ENCODE measurements at regions not wholly inside any gene's neighbourhood (a gene's known extent, or its start where the extent isn't known, plus 50 kb on each side); places are given as distances from the start of the nearest gene placed in this dataset.
"Not testable (repeated sequence)": the region's sequence is repeated elsewhere in the genome, so short reads cannot be mapped to it uniquely, and the experiment has no call there.

GRCh38 chr1:96568639-96569038, 152.9 kb upstream of the PTBP2 start:
- Histone ChIP-seq H3K27ac (no peak overlapping the region), H3K4me1 (replicated peaks in 1 of 2) (peaks cover 3 to 10% of the 10 kb centered on the region in 2 donors), H3K4me3 (no peak overlapping the region)
- in situ Hi-C loops (cut with MboI; ENCODE audit: low pct_unique_long_range_greater_than_20kb in 2 of 9, low sequenced_read_pairs in 9 of 9, unreplicated experiment in 9 of 9): no loop called here
- ATAC-seq (replicated peaks in 6 of 8): peak in 1 of 8 experiments; percentile 34
- WGBS, 10 experiments: 85 to 97% (median 93%) methylated on average over 2 to 3 of the region's 3 CpGs; no CpG with 5 or more reads in 3 of the 10 experiments

GRCh38 chr1:96569288-96569687, 152.3 kb upstream of the PTBP2 start:
- Histone ChIP-seq H3K27ac (no peak overlapping the region), H3K4me3 (no peak overlapping the region), H3K4me1 (replicated peaks in 1 of 2) (peaks cover 3 to 10% of the 10 kb centered on the region in 2 donors)
- 63 to 100% (median 88%) methylated on average over 1 to 2 of the region's 2 CpGs; no CpG with 5 or more reads in 2 of the 10 experiments for WGBS, 10 experiments
- in situ Hi-C loops (cut with MboI; ENCODE audit: low pct_unique_long_range_greater_than_20kb in 2 of 9, low sequenced_read_pairs in 9 of 9, unreplicated experiment in 9 of 9): no loop called here
- ATAC-seq (replicated peaks in 6 of 8): no peak

- Histone ChIP-seq H3K4me1 (replicated peaks in 1 of 2) (peaks cover 12 to 15% of the 10 kb centered on the region in 2 donors), H3K27ac (no peak overlapping the region), H3K4me3 (no peak overlapping the region)
- no peak for ATAC-seq (replicated peaks in 6 of 8)
- in situ Hi-C loops (cut with MboI; ENCODE audit: low pct_unique_long_range_greater_than_20kb in 2 of 9, low sequenced_read_pairs in 9 of 9, unreplicated experiment in 9 of 9): no loop called here
These were observed 141.9 kb upstream of the PTBP2 start for GRCh38 chr1:96579636-96580035.

GRCh38 chr1:96580920-96581319, 140.7 kb upstream of the PTBP2 start:
- in situ Hi-C loops (cut with MboI; ENCODE audit: low pct_unique_long_range_greater_than_20kb in 2 of 9, low sequenced_read_pairs in 9 of 9, unreplicated experiment in 9 of 9): no loop called here
- H3K4me3 ChIP-seq: no peak overlapping the region
- 18 to 100% (median 61%) methylated on average over 1 to 7 of the region's 7 CpGs; no CpG with 5 or more reads in 1 of the 10 experiments for WGBS, 10 experiments
- peaks cover 12 to 15% of the 10 kb centered on the region in 2 donors for H3K4me1 ChIP-seq (replicated peaks in 1 of 2)
- peak in 3 of 8 experiments; percentile 32 to 36 (median 36) for ATAC-seq (replicated peaks in 6 of 8)
- no peak overlapping the region for H3K27ac ChIP-seq

GRCh38 chr1:96581772-96582171, 139.8 kb upstream of the PTBP2 start:
- in situ Hi-C loops (cut with MboI; ENCODE audit: low pct_unique_long_range_greater_than_20kb in 2 of 9, low sequenced_read_pairs in 9 of 9, unreplicated experiment in 9 of 9): no loop called here
- no peak overlapping the region for H3K4me3 ChIP-seq
- no peak overlapping the region for H3K27ac ChIP-seq
- no peak for ATAC-seq (replicated peaks in 6 of 8)
- WGBS, 10 experiments: 0 to 63% (median 47%) methylated on average over 1 to 7 of the region's 7 CpGs
- peaks cover 12 to 15% of the 10 kb centered on the region in 2 donors for H3K4me1 ChIP-seq (replicated peaks in 1 of 2)

- no peak overlapping the region for H3K27ac ChIP-seq
- H3K4me1 ChIP-seq (replicated peaks in 1 of 2): peaks cover 12 to 15% of the 10 kb centered on the region in 2 donors
- no peak overlapping the region for H3K4me3 ChIP-seq
- ATAC-seq (replicated peaks in 6 of 8): no peak
- in situ Hi-C loops (cut with MboI; ENCODE audit: low pct_unique_long_range_greater_than_20kb in 2 of 9, low sequenced_read_pairs in 9 of 9, unreplicated experiment in 9 of 9): no loop called here
These were observed 137.7 kb upstream of the PTBP2 start for GRCh38 chr1:96583903-96584302.

- ATAC-seq (replicated peaks in 6 of 8): no peak
- in situ Hi-C loops (cut with MboI; ENCODE audit: low pct_unique_long_range_greater_than_20kb in 2 of 9, low sequenced_read_pairs in 9 of 9, unreplicated experiment in 9 of 9): no loop called here
- WGBS, 10 experiments: 71 to 100% (median 90%) methylated on average over 1 to 4 of the region's 4 CpGs
These were observed 134.4 kb upstream of the PTBP2 start for GRCh38 chr1:96587222-96587621.

GRCh38 chr1:96588416-96588995, 133.1 kb upstream of the PTBP2 start:
- 50 to 100% (median 87%) methylated on average over 1 of the region's 1 CpG; no CpG with 5 or more reads in 2 of the 10 experiments for WGBS, 10 experiments
- no peaks in the 10 kb centered on the region for H3K4me1 ChIP-seq (replicated peaks in 1 of 2)
- in situ Hi-C loops (cut with MboI; ENCODE audit: low pct_unique_long_range_greater_than_20kb in 2 of 9, low sequenced_read_pairs in 9 of 9, unreplicated experiment in 9 of 9): no loop called here
- no peak overlapping the region for H3K27ac ChIP-seq
- ATAC-seq (replicated peaks in 6 of 8): no peak
- no peak overlapping the region for H3K4me3 ChIP-seq

More at GRCh38 chr1:96587222-96587621, 134.4 kb upstream of the PTBP2 start:
- Histone ChIP-seq H3K4me1 (replicated peaks in 1 of 2) (no peaks in the 10 kb centered on the region), H3K4me3 (no peak overlapping the region), H3K27ac (no peak overlapping the region)

- 40 to 100% (median 100%) methylated on average over 1 to 2 of the region's 2 CpGs; no CpG with 5 or more reads in 2 of the 10 experiments for WGBS, 10 experiments
- peaks cover 23 to 24% of the 10 kb centered on the region in 2 donors for H3K4me1 ChIP-seq (replicated peaks in 1 of 2)
- H3K4me3 ChIP-seq; ATAC-seq (replicated peaks in 6 of 8); in situ Hi-C loops (cut with MboI; ENCODE audit: low pct_unique_long_range_greater_than_20kb in 2 of 9, low sequenced_read_pairs in 9 of 9, unreplicated experiment in 9 of 9); H3K27ac ChIP-seq: not testable (repeated sequence)
These were observed 126.1 kb upstream of the PTBP2 start for GRCh38 chr1:96595530-96595929.

GRCh38 chr1:96596226-96596922, 125.2 kb upstream of the PTBP2 start:
- Histone ChIP-seq H3K4me3 (no peak overlapping the region), H3K27ac (no peak overlapping the region), H3K4me1 (replicated peaks in 1 of 2) (peaks cover 23 to 24% of the 10 kb centered on the region in 2 donors)
- 0 to 89% (median 46%) methylated on average over 2 to 4 of the region's 4 CpGs; no CpG with 5 or more reads in 2 of the 10 experiments for WGBS, 10 experiments
- in situ Hi-C loops (cut with MboI; ENCODE audit: low pct_unique_long_range_greater_than_20kb in 2 of 9, low sequenced_read_pairs in 9 of 9, unreplicated experiment in 9 of 9): no loop called here
- ATAC-seq (replicated peaks in 6 of 8): peak in 3 of 8 experiments; percentile 93 to 95 (median 94)

GRCh38 chr1:96597218-96597617, 124.4 kb upstream of the PTBP2 start:
- peak in 3 of 8 experiments; percentile 14 to 56 (median 34) for ATAC-seq (replicated peaks in 6 of 8)
- Histone ChIP-seq H3K27ac (peak overlapping the region in 1 of 2 donors; percentile 70), H3K4me1 (replicated peaks in 1 of 2) (peaks cover 23 to 24% of the 10 kb centered on the region in 2 donors), H3K4me3 (no peak overlapping the region)
- in situ Hi-C loops (cut with MboI; ENCODE audit: low pct_unique_long_range_greater_than_20kb in 2 of 9, low sequenced_read_pairs in 9 of 9, unreplicated experiment in 9 of 9): no loop called here
- 0 to 100% (median 89%) methylated on average over 1 of the region's 1 CpG; no CpG with 5 or more reads in 3 of the 10 experiments for WGBS, 10 experiments

- H3K4me3 ChIP-seq: no peak overlapping the region
- ATAC-seq (replicated peaks in 6 of 8): peak in 5 of 8 experiments; percentile 93 to 98 (median 95)
- H3K4me1 ChIP-seq (replicated peaks in 1 of 2): peaks cover 23 to 24% of the 10 kb centered on the region in 2 donors
- WGBS, 10 experiments: 6 to 100% (median 17%) methylated on average over 1 to 4 of the region's 4 CpGs; no CpG with 5 or more reads in 1 of the 10 experiments
- H3K27ac ChIP-seq: peak overlapping the region; percentile 70 to 86
- in situ Hi-C loops (cut with MboI; ENCODE audit: low pct_unique_long_range_greater_than_20kb in 2 of 9, low sequenced_read_pairs in 9 of 9, unreplicated experiment in 9 of 9): no loop called here
These were observed 123.0 kb upstream of the PTBP2 start for GRCh38 chr1:96598416-96599168.

GRCh38 chr1:96604620-96605019, 117.0 kb upstream of the PTBP2 start:
- H3K27ac ChIP-seq; in situ Hi-C loops (cut with MboI; ENCODE audit: low pct_unique_long_range_greater_than_20kb in 2 of 9, low sequenced_read_pairs in 9 of 9, unreplicated experiment in 9 of 9); H3K4me3 ChIP-seq; ATAC-seq (replicated peaks in 6 of 8); H3K4me1 ChIP-seq (replicated peaks in 1 of 2): not testable (repeated sequence)
- WGBS, 10 experiments: no CpG with 5 or more reads among the region's 16 CpGs

Data from motor neuron (in vitro differentiated cells).